ENCODE measurements at regions not wholly inside any gene's neighbourhood (a gene's known extent, or its start where the extent isn't known, plus 50 kb on each side); places are given as distances from the start of the nearest gene placed in this dataset.

GRCh38 chr9:81082221-81082620 lies 607.1 kb downstream of the TLE1 start:
- no peak for TF ChIP-seq CTCF (IDR thresholded peaks at IDR 0.05; ENCODE audit: insufficient read depth, low read length, poor library complexity, severe bottlenecking)
- TF ChIP-seq EZH2phosphoT487 (conservative IDR thresholded peaks at IDR 0.05; ENCODE audit: low read length) = no peak
